ENCODE measurements at regions not wholly inside any gene's neighbourhood (a gene's known extent, or its start where the extent isn't known, plus 50 kb on each side); places are given as distances from the start of the nearest gene placed in this dataset.

DNA sequence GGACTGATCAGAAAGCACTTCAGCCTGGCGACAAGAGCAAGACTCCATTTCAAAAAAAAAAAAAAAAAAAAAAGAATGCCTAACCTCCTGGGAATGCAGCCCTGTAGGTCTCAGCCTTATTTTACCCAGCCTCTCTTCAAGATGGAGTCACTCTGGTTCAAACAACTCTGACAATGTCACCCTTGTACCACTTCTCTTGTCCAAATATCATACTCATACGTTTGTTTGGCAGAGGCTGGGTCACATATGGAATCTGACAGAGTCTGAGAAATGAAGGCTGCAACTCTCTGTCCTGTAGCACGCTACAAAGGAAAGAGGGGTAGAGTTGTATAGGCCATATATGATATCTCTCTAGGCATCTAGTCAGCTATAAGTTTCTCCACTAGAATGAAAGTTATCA lies 58.6 kb upstream of the GSAP start (continued):
- TF ChIP-seq, protein P1, sequence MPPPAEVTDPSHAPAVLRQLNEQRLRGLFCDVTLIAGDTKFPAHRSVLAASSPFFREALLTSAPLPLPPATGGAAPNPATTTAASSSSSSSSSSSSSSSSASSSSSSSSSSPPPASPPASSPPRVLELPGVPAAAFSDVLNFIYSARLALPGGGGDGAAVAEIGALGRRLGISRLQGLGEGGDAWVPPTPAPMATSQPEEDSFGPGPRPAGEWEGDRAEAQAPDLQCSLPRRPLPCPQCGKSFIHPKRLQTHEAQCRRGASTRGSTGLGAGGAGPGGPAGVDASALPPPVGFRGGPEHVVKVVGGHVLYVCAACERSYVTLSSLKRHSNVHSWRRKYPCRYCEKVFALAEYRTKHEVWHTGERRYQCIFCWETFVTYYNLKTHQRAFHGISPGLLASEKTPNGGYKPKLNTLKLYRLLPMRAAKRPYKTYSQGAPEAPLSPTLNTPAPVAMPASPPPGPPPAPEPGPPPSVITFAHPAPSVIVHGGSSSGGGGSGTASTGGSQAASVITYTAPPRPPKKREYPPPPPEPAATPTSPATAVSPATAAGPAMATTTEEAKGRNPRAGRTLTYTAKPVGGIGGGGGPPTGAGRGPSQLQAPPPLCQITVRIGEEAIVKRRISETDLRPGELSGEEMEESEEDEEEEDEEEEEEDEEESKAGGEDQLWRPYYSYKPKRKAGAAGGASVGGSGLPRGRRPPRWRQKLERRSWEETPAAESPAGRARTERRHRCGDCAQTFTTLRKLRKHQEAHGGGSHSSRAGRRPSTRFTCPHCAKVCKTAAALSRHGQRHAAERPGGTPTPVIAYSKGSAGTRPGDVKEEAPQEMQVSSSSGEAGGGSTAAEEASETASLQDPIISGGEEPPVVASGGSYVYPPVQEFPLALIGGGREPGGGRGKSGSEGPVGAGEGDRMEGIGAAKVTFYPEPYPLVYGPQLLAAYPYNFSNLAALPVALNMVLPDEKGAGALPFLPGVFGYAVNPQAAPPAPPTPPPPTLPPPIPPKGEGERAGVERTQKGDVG (CRISPR knock-in tag; IDR thresholded peaks at IDR 0.05), result no peak
- no peak for TF ChIP-seq CREM (IDR thresholded peaks at IDR 0.05; ENCODE audit: low read depth)
- no peak for TF ChIP-seq POU2F2 (IDR thresholded peaks at IDR 0.05; ENCODE audit: borderline replicate concordance, low read depth, low read length)
- TF ChIP-seq, protein P2, sequence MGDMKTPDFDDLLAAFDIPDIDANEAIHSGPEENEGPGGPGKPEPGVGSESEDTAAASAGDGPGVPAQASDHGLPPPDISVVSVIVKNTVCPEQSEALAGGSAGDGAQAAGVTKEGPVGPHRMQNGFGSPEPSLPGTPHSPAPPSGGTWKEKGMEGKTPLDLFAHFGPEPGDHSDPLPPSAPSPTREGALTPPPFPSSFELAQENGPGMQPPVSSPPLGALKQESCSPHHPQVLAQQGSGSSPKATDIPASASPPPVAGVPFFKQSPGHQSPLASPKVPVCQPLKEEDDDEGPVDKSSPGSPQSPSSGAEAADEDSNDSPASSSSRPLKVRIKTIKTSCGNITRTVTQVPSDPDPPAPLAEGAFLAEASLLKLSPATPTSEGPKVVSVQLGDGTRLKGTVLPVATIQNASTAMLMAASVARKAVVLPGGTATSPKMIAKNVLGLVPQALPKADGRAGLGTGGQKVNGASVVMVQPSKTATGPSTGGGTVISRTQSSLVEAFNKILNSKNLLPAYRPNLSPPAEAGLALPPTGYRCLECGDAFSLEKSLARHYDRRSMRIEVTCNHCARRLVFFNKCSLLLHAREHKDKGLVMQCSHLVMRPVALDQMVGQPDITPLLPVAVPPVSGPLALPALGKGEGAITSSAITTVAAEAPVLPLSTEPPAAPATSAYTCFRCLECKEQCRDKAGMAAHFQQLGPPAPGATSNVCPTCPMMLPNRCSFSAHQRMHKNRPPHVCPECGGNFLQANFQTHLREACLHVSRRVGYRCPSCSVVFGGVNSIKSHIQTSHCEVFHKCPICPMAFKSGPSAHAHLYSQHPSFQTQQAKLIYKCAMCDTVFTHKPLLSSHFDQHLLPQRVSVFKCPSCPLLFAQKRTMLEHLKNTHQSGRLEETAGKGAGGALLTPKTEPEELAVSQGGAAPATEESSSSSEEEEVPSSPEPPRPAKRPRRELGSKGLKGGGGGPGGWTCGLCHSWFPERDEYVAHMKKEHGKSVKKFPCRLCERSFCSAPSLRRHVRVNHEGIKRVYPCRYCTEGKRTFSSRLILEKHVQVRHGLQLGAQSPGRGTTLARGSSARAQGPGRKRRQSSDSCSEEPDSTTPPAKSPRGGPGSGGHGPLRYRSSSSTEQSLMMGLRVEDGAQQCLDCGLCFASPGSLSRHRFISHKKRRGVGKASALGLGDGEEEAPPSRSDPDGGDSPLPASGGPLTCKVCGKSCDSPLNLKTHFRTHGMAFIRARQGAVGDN (IDR thresholded peaks at IDR 0.05), result no peak

Data from GM12878 (cell line).